SK-N-SH (cell line): ENCODE measurements at regions not wholly inside any gene's neighbourhood (a gene's known extent, or its start where the extent isn't known, plus 50 kb on each side); places are given as distances from the start of the nearest gene placed in this dataset.

Experiments
- CTCF ChIA-PET: fragments of 300-600, 350-600 bp; formaldehyde crosslinking; extraction: SDS; loops from one replicate; lab custom pipeline; 2021; lab: Yijun Ruan, JAX
- POLR2A ChIA-PET: fragments of 350-600 bp; sonication (Branson Sonifier 250); formaldehyde crosslinking; extraction: SDS; loops from one replicate; lab custom pipeline; 2020; ENCODE audit warnings: antibody characterized with exemption, inconsistent platforms; lab: Yijun Ruan, JAX
- DNase-seq: peaks from one replicate; pipeline ENCODE4 v3.0.0; 2012
- H2AFZ ChIP-seq: fragments of 200-600 bp; sonication (generic); 2 replicates; pipeline ENCODE4 v1.8.1; 2016; ENCODE audit warnings: antibody characterized with exemption, mild to moderate bottlenecking, low read depth
- H3F3A ChIP-seq: fragments of 200-600 bp; sonication (generic); replicated peaks from 2 replicates; pipeline ENCODE3; 2016; ENCODE audit warnings: antibody characterized with exemption, mild to moderate bottlenecking; ENCODE audit not compliant: insufficient read depth
- H3K27ac ChIP-seq, 2 experiments: fragments of 200-500 bp in 1 of 2; fragments of 200-600 bp in 1 of 2; sonication (Bioruptor generic) in 1 of 2; sonication (generic), shearing (Covaris generic) in 1 of 2; 2 replicates each; pipeline versions ENCODE4 v1.5.1 to v1.6.1; 2014 to 2016; ENCODE audit warnings: low read depth in 2 of 2, inconsistent platforms in 1 of 2, low read length in 1 of 2, mild to moderate bottlenecking in 1 of 2, mixed read lengths in 1 of 2
- H3K27me3 ChIP-seq: fragments of 200-600 bp; sonication (generic), shearing (Covaris generic); 2 replicates; pipeline ENCODE4 v1.6.1; 2016; ENCODE audit warnings: mixed run types; ENCODE audit not compliant: insufficient read depth
- H3K36me3 ChIP-seq, 2 experiments: fragments of 200-500 bp in 1 of 2; fragments of 200-600 bp in 1 of 2; sonication (Bioruptor generic) in 1 of 2; sonication (generic) in 1 of 2; replicated peaks in 1 of 2; 2 replicates each; pipeline versions ENCODE3 to v1.5.1; 2014 to 2016; ENCODE audit warnings: low read length in 1 of 2, mild to moderate bottlenecking in 1 of 2; ENCODE audit not compliant: insufficient read depth in 2 of 2, control insufficient read depth in 1 of 2
- H3K4me1 ChIP-seq, 2 experiments: fragments of 200-500 bp in 1 of 2; fragments of 200-600 bp in 1 of 2; sonication (Bioruptor generic) in 1 of 2; sonication (generic), shearing (Covaris generic) in 1 of 2; 2 replicates each; pipeline versions ENCODE4 v1.5.1 to v1.6.1; 2014 to 2016; ENCODE audit warnings: low read depth in 1 of 2, low read length in 1 of 2, mixed run types in 1 of 2; ENCODE audit not compliant: insufficient read depth in 2 of 2, control insufficient read depth in 1 of 2
- H3K4me2 ChIP-seq: fragments of 200-600 bp; sonication (generic), shearing (Covaris generic); 2 replicates; pipeline ENCODE4 v1.6.1; 2017; ENCODE audit warnings: mixed run types
- H3K4me3 ChIP-seq, 2 experiments: fragments of 200-500 bp in 1 of 2; fragments of 200-600 bp in 1 of 2; sonication (Bioruptor generic) in 1 of 2; sonication (generic), shearing (Covaris generic) in 1 of 2; 2 replicates each; pipeline versions ENCODE4 v1.5.1 to v1.8.1; 2014 to 2016; ENCODE audit warnings: low read depth in 2 of 2, inconsistent platforms in 1 of 2, low read length in 1 of 2, mild to moderate bottlenecking in 1 of 2, mixed read lengths in 1 of 2, moderate library complexity in 1 of 2
- H3K79me2 ChIP-seq: fragments of 200-600 bp; sonication (generic); 2 replicates; pipeline ENCODE4 v1.8.1; 2017; ENCODE audit warnings: mild to moderate bottlenecking; ENCODE audit not compliant: insufficient read depth
- H3K9ac ChIP-seq: fragments of 200-600 bp; sonication (generic); 2 replicates; pipeline ENCODE4 v1.6.1; 2017; ENCODE audit warnings: mixed run types
- H3K9me2 ChIP-seq: fragments of 200-600 bp; sonication (generic); 2 replicates; pipeline ENCODE4 v1.6.1; 2017; ENCODE audit warnings: mixed run types
- H3K9me3 ChIP-seq: fragments of 200-600 bp; sonication (generic); 2 replicates; pipeline ENCODE4 v1.6.1; 2017; ENCODE audit warnings: mixed run types, mild to moderate bottlenecking, moderate library complexity
- H4K20me1 ChIP-seq: fragments of 200-600 bp; sonication (generic); 2 replicates; pipeline ENCODE4 v1.6.1; 2017; ENCODE audit warnings: mild to moderate bottlenecking, mixed run types; ENCODE audit not compliant: insufficient read depth
- CHD2 ChIP-seq: fragments of 150-350 bp; IDR thresholded peaks from 2 replicates; pipeline ENCODE4 v1.6.1; 2018; ENCODE audit warnings: low read length; ENCODE audit not compliant: partially characterized antibody
- ELF1 ChIP-seq: IDR thresholded peaks from 2 replicates; pipeline ENCODE4 v1.4.0; 2012
- EP300 ChIP-seq, 2 experiments: IDR thresholded peaks; 2 replicates each; pipeline versions ENCODE4 v1.4.0 to v1.6.1; 2012; ENCODE audit warnings: borderline replicate concordance in 1 of 2, low read depth in 1 of 2, low read length in 1 of 2
- EZH2phosphoT487 ChIP-seq: fragments of 200-600 bp; sonication (generic); IDR thresholded peaks from 2 replicates; pipeline ENCODE4 v1.6.1; 2017; ENCODE audit warnings: low read depth, mixed run types, mild to moderate bottlenecking, antibody characterized with exemption, moderate library complexity, borderline replicate concordance
- FOSL2 ChIP-seq: IDR thresholded peaks from 2 replicates; pipeline ENCODE4 v1.4.0; 2012; ENCODE audit warnings: low read depth, mild to moderate bottlenecking, moderate library complexity, borderline replicate concordance
- FOXM1 ChIP-seq: IDR thresholded peaks from 2 replicates; pipeline ENCODE4 v1.4.0; 2012; ENCODE audit warnings: low read depth, mild to moderate bottlenecking
- GATA2 ChIP-seq: sonication (generic); formaldehyde crosslinking; IDR thresholded peaks from 2 replicates; pipeline ENCODE4 v1.5.0; 2020; ENCODE audit warnings: mild to moderate bottlenecking, missing genetic modification reagents
- IRF3 ChIP-seq: fragments of 150-350 bp; IDR thresholded peaks from 2 replicates; pipeline ENCODE4 v1.6.1; 2016; ENCODE audit warnings: mild to moderate bottlenecking, low read depth, low read length
- JUND ChIP-seq: IDR thresholded peaks from 2 replicates; pipeline ENCODE4 v1.4.0; 2012
- MAX ChIP-seq: IDR thresholded peaks from 2 replicates; pipeline ENCODE4 v1.4.0; 2012; ENCODE audit warnings: low read depth
- MEF2A ChIP-seq: IDR thresholded peaks from 2 replicates; pipeline ENCODE4 v1.4.0; 2012; ENCODE audit warnings: low read depth, borderline replicate concordance
- NRF1 ChIP-seq: IDR thresholded peaks from 2 replicates; pipeline ENCODE4 v1.6.1; 2012; ENCODE audit warnings: low read depth, mild to moderate bottlenecking, low read length
- PBX3 ChIP-seq: IDR thresholded peaks from 2 replicates; pipeline ENCODE4; 2012
- RAD21 ChIP-seq: IDR thresholded peaks from 2 replicates; pipeline ENCODE4 v1.6.1; 2012; ENCODE audit warnings: mild to moderate bottlenecking, low read length
- RXRA ChIP-seq: IDR thresholded peaks from 2 replicates; pipeline ENCODE4 v1.4.0; 2012; ENCODE audit warnings: low read depth, mild to moderate bottlenecking, borderline replicate concordance
- SIN3A ChIP-seq: IDR thresholded peaks from 2 replicates; pipeline ENCODE4 v1.6.1; 2012; ENCODE audit warnings: low read depth, mild to moderate bottlenecking, low read length, moderate library complexity, borderline replicate concordance
- SMC3 ChIP-seq: IDR thresholded peaks from 2 replicates; pipeline ENCODE4 v1.6.1; 2012; ENCODE audit warnings: low read depth, low read length, improper control_type of control experiment
- TAF1 ChIP-seq: IDR thresholded peaks from 2 replicates; pipeline ENCODE4 v1.6.1; 2012; ENCODE audit warnings: low read depth, mild to moderate bottlenecking, low read length, moderate library complexity, borderline replicate concordance
- TCF12 ChIP-seq: IDR thresholded peaks from 2 replicates; pipeline ENCODE4 v1.4.0; 2012
- TEAD4 ChIP-seq: IDR thresholded peaks from 2 replicates; pipeline ENCODE4 v1.4.0; 2012; ENCODE audit warnings: mild to moderate bottlenecking, borderline replicate concordance; ENCODE audit not compliant: insufficient read depth
- USF1 ChIP-seq: IDR thresholded peaks from 2 replicates; pipeline ENCODE4 v1.4.0; 2012; ENCODE audit warnings: low read depth, borderline replicate concordance
- USF2 ChIP-seq: fragments of 150-350 bp; IDR thresholded peaks from 2 replicates; pipeline ENCODE4 v1.6.1; 2017; ENCODE audit warnings: antibody characterized with exemption, low read length, low read depth, borderline replicate concordance
- YY1 ChIP-seq: IDR thresholded peaks from 2 replicates; pipeline ENCODE4 v1.4.0; 2012; ENCODE audit warnings: low read depth, mild to moderate bottlenecking
- WGBS: methylation state at CpG from one replicate; pipeline ENCODE4 v1.1.6; 2017; ENCODE audit warnings: low lambda C conversion rate; 5-methylcytosine and 5-hydroxymethylcytosine counted together

- peaks cover 0 to under 1% of the 10 kb centered on the region in 2 experiments; a peak in 1 of 4 replicates for H3K4me1 ChIP-seq
- no peak overlapping the region for H3K27ac ChIP-seq
- no peak overlapping the region for H3K4me2 ChIP-seq
- ChIA-PET CTCF (no interaction called here), POLR2A (no interaction called here)
- H3K4me3 ChIP-seq: no peak overlapping the region
- H3K9ac ChIP-seq: no peak overlapping the region
- no peaks in the 10 kb centered on the region for H3K9me3 ChIP-seq
- no peaks in the 10 kb centered on the region for H4K20me1 ChIP-seq
- no peaks in the 10 kb centered on the region for H3K9me2 ChIP-seq
- TF ChIP-seq GATA2 (CRISPR knock-in tag) (no peak), YY1 (no peak), SIN3A (no peak), USF2 (no peak), JUND (no peak), CHD2 (no peak), RXRA (no peak), RAD21 (no peak), FOXM1 (no peak), NRF1 (no peak), TAF1 (no peak), EZH2phosphoT487 (no peak), ELF1 (no peak)
- no peaks in the 10 kb centered on the region for H3K36me3 ChIP-seq
- 49% methylated on average over 2 of the region's 2 CpGs for WGBS
- H2AFZ ChIP-seq: no peak overlapping the region
- H3K27me3 ChIP-seq: no peaks in the 10 kb centered on the region; the same call in 1 of the 2 replicates
- H3F3A ChIP-seq: no peaks in the 10 kb centered on the region
- no peaks in the 10 kb centered on the region for H3K79me2 ChIP-seq
- DNase-seq: no peak
These were observed 301.8 kb downstream of the GATA3 start for GRCh38 chr10:8356283-8356682.

GRCh38 chr10:8359467-8359866 is 305.0 kb downstream of the GATA3 start:
- no peak overlapping the region for H3K9ac ChIP-seq
- H3K79me2 ChIP-seq: no peaks in the 10 kb centered on the region
- no peaks in the 10 kb centered on the region; the same call in 1 of the 2 replicates for H3K27me3 ChIP-seq
- H3K4me2 ChIP-seq: no peak overlapping the region
- no peaks in the 10 kb centered on the region for H3K36me3 ChIP-seq
- ChIA-PET CTCF (interaction anchor here (1.2 to 1.4 kb wide), 2 partner anchors 10 to 85 kb away, joined by 3 read pairs; no protein-coding TSS in a partner anchor), POLR2A (no interaction called here)
- 80% methylated on average over 5 of the region's 5 CpGs for WGBS
- no peaks in the 10 kb centered on the region for H3K9me2 ChIP-seq
- no peaks in the 10 kb centered on the region for H3F3A ChIP-seq
- no peak overlapping the region for H3K27ac ChIP-seq
- H3K4me1 ChIP-seq: peaks cover 0 to 3% of the 10 kb centered on the region in 2 experiments; a peak in 1 of 4 replicates
- no peak for DNase-seq
- no peaks in the 10 kb centered on the region for H4K20me1 ChIP-seq
- H3K9me3 ChIP-seq: no peaks in the 10 kb centered on the region
- H2AFZ ChIP-seq: no peak overlapping the region
- H3K4me3 ChIP-seq: no peak overlapping the region
- TF ChIP-seq USF2 (no peak), IRF3 (no peak), MAX (no peak), PBX3 (no peak), RAD21 (no peak), USF1 (no peak), SMC3 (no peak), ELF1 (no peak), FOSL2 (no peak), TEAD4 (no peak), FOXM1 (no peak), EP300 (IDR thresholded peaks at IDR 0.05; ENCODE audit: borderline replicate concordance in 1 of 2, low read depth in 1 of 2, low read length in 1 of 2) (no peak), TCF12 (no peak), MEF2A (no peak)
